ENCODE measurements at regions not wholly inside any gene's neighbourhood (a gene's known extent, or its start where the extent isn't known, plus 50 kb on each side); places are given as distances from the start of the nearest gene placed in this dataset.

DNA sequence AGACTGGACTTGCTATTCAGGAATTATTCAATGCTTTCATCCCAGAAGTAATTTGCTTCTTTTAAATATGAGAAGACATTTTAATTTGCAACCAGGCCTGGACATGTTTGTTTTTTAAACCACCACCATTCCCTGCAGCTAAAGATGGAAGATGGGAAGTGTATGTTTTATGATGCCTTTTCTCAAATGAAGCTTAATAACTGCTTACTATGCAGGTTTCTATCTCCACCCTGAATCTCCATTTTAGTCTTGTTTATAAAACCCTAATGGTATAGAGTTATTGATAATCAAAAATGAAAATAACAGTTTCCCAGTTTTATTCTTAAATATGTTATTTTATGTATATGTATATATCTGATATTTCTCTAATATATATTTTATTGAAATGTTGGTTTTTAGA, 418.9 kb downstream of the C4orf33 start:
- no peak for TF ChIP-seq EZH2 (IDR thresholded peaks at IDR 0.05; ENCODE audit: low read length)
- TF ChIP-seq, protein P1, sequence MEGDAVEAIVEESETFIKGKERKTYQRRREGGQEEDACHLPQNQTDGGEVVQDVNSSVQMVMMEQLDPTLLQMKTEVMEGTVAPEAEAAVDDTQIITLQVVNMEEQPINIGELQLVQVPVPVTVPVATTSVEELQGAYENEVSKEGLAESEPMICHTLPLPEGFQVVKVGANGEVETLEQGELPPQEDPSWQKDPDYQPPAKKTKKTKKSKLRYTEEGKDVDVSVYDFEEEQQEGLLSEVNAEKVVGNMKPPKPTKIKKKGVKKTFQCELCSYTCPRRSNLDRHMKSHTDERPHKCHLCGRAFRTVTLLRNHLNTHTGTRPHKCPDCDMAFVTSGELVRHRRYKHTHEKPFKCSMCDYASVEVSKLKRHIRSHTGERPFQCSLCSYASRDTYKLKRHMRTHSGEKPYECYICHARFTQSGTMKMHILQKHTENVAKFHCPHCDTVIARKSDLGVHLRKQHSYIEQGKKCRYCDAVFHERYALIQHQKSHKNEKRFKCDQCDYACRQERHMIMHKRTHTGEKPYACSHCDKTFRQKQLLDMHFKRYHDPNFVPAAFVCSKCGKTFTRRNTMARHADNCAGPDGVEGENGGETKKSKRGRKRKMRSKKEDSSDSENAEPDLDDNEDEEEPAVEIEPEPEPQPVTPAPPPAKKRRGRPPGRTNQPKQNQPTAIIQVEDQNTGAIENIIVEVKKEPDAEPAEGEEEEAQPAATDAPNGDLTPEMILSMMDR (optimal IDR thresholded peaks at IDR 0.05 in 1 of 3, IDR thresholded peaks at IDR 0.05 in 1 of 3, conservative IDR thresholded peaks at IDR 0.05 in 1 of 3; ENCODE audit: extremely low read depth in 1 of 3, insufficient read depth in 2 of 3, low read length in 3 of 3), result no peak
